Activated CD4-positive, alpha-beta T cell treated with anti-CD3 and anti-CD28 coated beads for 36 hours (primary cell): ENCODE measurements at regions not wholly inside any gene's neighbourhood (a gene's known extent, or its start where the extent isn't known, plus 50 kb on each side); places are given as distances from the start of the nearest gene placed in this dataset.
"Not testable (repeated sequence)": the region's sequence is repeated elsewhere in the genome, so short reads cannot be mapped to it uniquely, and the experiment has no call there.

ENCODE experiments used
- ATAC-seq: fragments of 200-7000 bp; cut with Tn5 transposase; one replicate; pipeline ENCODE4 v1.10.0; 2021; ENCODE audit warnings: mild to moderate bottlenecking, moderate library complexity
- CTCF ChIA-PET: fragments of 350-600 bp; sonication (Branson Sonifier 250); formaldehyde crosslinking; loops from one replicate; lab custom pipeline; 2021; ENCODE audit warnings: antibody characterized with exemption; lab: Charles Lee
- POLR2A ChIA-PET: fragments of 350-600 bp; sonication (Branson Sonifier 250); formaldehyde crosslinking; loops from one replicate; lab custom pipeline; 2021; ENCODE audit warnings: antibody characterized with exemption, inconsistent platforms; lab: Charles Lee
- DNase-seq: peaks from one replicate; pipeline ENCODE4 v3.0.0-alpha.2; 2020
- H3K27ac Mint-ChIP-seq: one replicate; pipeline ENCODE4 v1.8.0; 2021; ENCODE audit warnings: mixed read lengths
- H3K27me3 Mint-ChIP-seq: one replicate; pipeline ENCODE4 v1.8.0; 2021; ENCODE audit warnings: mixed read lengths
- H3K36me3 Mint-ChIP-seq: one replicate; pipeline ENCODE4 v1.8.0; 2021; ENCODE audit warnings: low read depth, mixed read lengths
- H3K4me1 Mint-ChIP-seq: one replicate; pipeline ENCODE4 v1.8.0; 2021; ENCODE audit warnings: mixed read lengths
- H3K4me3 Mint-ChIP-seq: one replicate; pipeline ENCODE4 v1.8.0; 2021; ENCODE audit warnings: mild to moderate bottlenecking, moderate library complexity, mixed read lengths
- H3K9me3 Mint-ChIP-seq: one replicate; pipeline ENCODE4 v1.8.0; 2021; ENCODE audit warnings: low read depth, mixed read lengths
- intact Hi-C, 2 experiments: fragments of 100-400 bp; cut with DNase I in 1 of 2; cut with micrococcal nuclease in 1 of 2; formaldehyde crosslinking; loops; one replicate each; pipeline versions ENCODE4 v1.14.2 to v1.15.1; 2022 to 2024; cut with DNase I, micrococcal nuclease

DNA sequence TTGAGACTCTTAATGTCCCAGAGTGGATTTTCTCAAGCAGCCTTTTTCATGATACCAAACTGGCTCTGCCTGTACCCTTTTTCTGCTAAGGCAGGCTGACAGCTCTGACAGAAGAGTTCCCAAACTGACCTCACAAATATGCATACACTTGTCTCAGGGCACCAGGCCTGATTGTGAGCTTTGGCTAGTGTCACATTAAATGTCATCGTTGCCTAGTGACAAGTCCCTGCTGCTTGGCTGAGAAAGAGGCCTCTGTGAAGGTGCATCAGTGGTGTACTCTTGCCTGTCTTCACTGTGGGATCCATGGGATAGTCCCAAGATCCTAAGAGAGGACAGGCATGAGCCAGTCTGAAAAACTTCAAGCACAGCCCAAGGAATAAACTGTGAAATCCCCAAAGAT lies 68.8 kb downstream of the RBMY1J start:
- H3K4me1 Mint-ChIP-seq, H3K4me3 Mint-ChIP-seq, CTCF ChIA-PET, ATAC-seq, H3K9me3 Mint-ChIP-seq, DNase-seq, H3K27ac Mint-ChIP-seq, H3K36me3 Mint-ChIP-seq, H3K27me3 Mint-ChIP-seq, intact Hi-C loops, POLR2A ChIA-PET: not testable (repeated sequence)

DNA sequence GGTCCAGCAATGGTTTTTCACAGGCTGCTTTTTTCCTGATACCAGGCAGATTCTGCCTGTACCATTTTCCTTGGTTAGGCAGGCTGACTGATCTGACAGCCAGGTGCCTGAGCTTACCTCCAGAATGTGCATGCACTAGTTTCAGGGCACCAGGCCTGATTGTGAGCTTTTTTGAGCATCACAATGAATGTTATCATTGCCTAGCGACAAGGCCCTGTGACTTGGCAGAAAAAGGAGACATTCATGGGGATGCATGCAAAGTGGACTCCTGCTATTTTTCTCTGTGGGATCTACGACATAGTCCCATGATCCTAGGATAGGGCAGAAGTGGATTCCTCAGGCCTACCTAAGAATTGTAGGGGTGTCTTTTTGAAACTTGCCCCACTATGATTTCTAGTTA lies 74.6 kb downstream of the RBMY1J start:
- H3K36me3 Mint-ChIP-seq, H3K4me1 Mint-ChIP-seq, H3K27me3 Mint-ChIP-seq, H3K27ac Mint-ChIP-seq, H3K9me3 Mint-ChIP-seq, ATAC-seq, CTCF ChIA-PET, intact Hi-C loops, POLR2A ChIA-PET, H3K4me3 Mint-ChIP-seq, DNase-seq: not testable (repeated sequence)

GRCh38 chrY:22484465-22484864 lies 81.3 kb downstream of the RBMY1J start:
- CTCF ChIA-PET, H3K4me3 Mint-ChIP-seq, DNase-seq, intact Hi-C loops, H3K9me3 Mint-ChIP-seq, POLR2A ChIA-PET, H3K27ac Mint-ChIP-seq, ATAC-seq, H3K36me3 Mint-ChIP-seq, H3K4me1 Mint-ChIP-seq, H3K27me3 Mint-ChIP-seq: not testable (repeated sequence)

GRCh38 chrY:22488688-22489087 lies 85.5 kb downstream of the RBMY1J start:
- POLR2A ChIA-PET, ATAC-seq, H3K27ac Mint-ChIP-seq, DNase-seq, H3K27me3 Mint-ChIP-seq, H3K9me3 Mint-ChIP-seq, CTCF ChIA-PET, H3K4me3 Mint-ChIP-seq, H3K36me3 Mint-ChIP-seq, H3K4me1 Mint-ChIP-seq, intact Hi-C loops: not testable (repeated sequence)

GRCh38 chrY:22499756-22500155 lies 96.5 kb downstream of the RBMY1J start:
- H3K36me3 Mint-ChIP-seq, DNase-seq, POLR2A ChIA-PET, H3K9me3 Mint-ChIP-seq, H3K27me3 Mint-ChIP-seq, H3K4me3 Mint-ChIP-seq, CTCF ChIA-PET, intact Hi-C loops, H3K4me1 Mint-ChIP-seq, ATAC-seq, H3K27ac Mint-ChIP-seq: not testable (repeated sequence)

- POLR2A ChIA-PET, DNase-seq, ATAC-seq, H3K9me3 Mint-ChIP-seq, H3K4me1 Mint-ChIP-seq, H3K27me3 Mint-ChIP-seq, H3K27ac Mint-ChIP-seq, CTCF ChIA-PET, H3K4me3 Mint-ChIP-seq, intact Hi-C loops, H3K36me3 Mint-ChIP-seq: not testable (repeated sequence)
Measured at GRCh38 chrY:22513719-22514118, 110.5 kb downstream of the RBMY1J start.

- H3K27ac Mint-ChIP-seq, ATAC-seq, H3K36me3 Mint-ChIP-seq, H3K4me1 Mint-ChIP-seq, H3K9me3 Mint-ChIP-seq, intact Hi-C loops, CTCF ChIA-PET, POLR2A ChIA-PET, DNase-seq, H3K4me3 Mint-ChIP-seq, H3K27me3 Mint-ChIP-seq: not testable (repeated sequence)
Measured at GRCh38 chrY:22525841-22526240, 122.6 kb downstream of the RBMY1J start.

DNA sequence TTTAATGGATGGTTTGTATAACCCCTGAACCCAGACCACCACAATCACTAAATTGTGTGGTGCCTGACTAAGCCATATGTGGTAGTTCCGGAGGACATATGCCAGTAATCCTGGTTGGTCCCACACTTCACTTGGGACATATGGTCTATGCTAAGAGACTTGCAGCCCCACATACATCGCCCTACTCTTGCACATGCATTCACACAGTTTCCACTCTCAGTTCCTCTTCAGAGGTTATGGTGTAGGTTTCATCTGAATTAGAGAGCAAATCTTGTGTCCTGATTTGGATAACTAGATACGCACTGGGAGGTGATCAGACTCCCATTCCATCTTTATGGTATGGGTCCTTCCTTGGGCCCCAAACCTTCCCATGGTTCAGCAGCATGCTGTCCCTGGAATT lies 169.8 kb downstream of the RBMY1J start:
- H3K36me3 Mint-ChIP-seq, H3K4me3 Mint-ChIP-seq, POLR2A ChIA-PET, intact Hi-C loops, H3K27me3 Mint-ChIP-seq, ATAC-seq, DNase-seq, H3K4me1 Mint-ChIP-seq, CTCF ChIA-PET, H3K27ac Mint-ChIP-seq, H3K9me3 Mint-ChIP-seq: not testable (repeated sequence)

DNA sequence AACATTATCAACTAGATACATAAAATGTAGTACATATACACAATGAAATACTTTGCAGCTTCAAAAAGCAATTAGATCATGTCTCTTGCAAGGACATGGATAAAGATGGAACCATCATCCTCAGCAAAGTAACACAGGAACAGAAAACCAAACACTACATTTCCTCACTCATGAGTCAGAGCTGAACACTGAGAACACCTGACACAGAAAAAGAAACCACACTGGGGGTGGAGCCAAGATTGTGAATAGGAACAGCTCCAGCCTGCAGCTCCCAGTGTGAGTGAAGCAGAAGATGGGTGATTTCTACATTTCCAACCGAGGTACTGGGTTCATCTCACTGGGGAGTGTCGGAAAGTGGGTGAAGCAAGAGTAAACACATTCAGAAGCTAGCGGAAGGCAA lies 195.6 kb downstream of the RBMY1J start:
- H3K4me1 Mint-ChIP-seq, H3K27ac Mint-ChIP-seq, POLR2A ChIA-PET, intact Hi-C loops, H3K27me3 Mint-ChIP-seq, H3K4me3 Mint-ChIP-seq, DNase-seq, H3K36me3 Mint-ChIP-seq, CTCF ChIA-PET, H3K9me3 Mint-ChIP-seq: not testable (repeated sequence)
- peak; percentile 66 for ATAC-seq

DNA sequence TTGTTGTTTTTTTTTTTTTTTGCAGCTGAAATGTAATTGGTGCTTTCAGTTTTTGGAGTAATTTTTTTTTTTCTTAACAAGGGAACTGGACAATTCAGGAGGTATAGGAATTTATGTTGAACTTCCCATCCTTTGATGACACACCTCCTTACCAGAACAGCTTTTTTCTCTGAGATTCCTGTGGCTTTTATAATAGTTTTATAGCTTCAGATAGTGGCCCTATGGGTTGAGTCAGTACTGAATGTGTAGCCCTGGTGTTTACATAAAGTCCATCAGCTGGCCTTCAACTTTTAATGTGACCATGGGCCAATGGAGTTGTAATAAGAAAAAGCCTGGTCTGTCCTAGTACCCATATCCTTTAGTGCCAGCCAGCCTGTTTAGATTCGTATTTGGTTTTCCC lies 201.8 kb downstream of the RBMY1J start:
- intact Hi-C loops, H3K4me1 Mint-ChIP-seq, CTCF ChIA-PET, H3K27me3 Mint-ChIP-seq, H3K4me3 Mint-ChIP-seq, POLR2A ChIA-PET, ATAC-seq, H3K27ac Mint-ChIP-seq, DNase-seq, H3K36me3 Mint-ChIP-seq, H3K9me3 Mint-ChIP-seq: not testable (repeated sequence)

- ATAC-seq, H3K27ac Mint-ChIP-seq, H3K27me3 Mint-ChIP-seq, intact Hi-C loops, H3K36me3 Mint-ChIP-seq, H3K4me3 Mint-ChIP-seq, H3K9me3 Mint-ChIP-seq, H3K4me1 Mint-ChIP-seq, POLR2A ChIA-PET, DNase-seq, CTCF ChIA-PET: not testable (repeated sequence)
Measured at GRCh38 chrY:22605658-22606057, 202.4 kb downstream of the RBMY1J start.

DNA sequence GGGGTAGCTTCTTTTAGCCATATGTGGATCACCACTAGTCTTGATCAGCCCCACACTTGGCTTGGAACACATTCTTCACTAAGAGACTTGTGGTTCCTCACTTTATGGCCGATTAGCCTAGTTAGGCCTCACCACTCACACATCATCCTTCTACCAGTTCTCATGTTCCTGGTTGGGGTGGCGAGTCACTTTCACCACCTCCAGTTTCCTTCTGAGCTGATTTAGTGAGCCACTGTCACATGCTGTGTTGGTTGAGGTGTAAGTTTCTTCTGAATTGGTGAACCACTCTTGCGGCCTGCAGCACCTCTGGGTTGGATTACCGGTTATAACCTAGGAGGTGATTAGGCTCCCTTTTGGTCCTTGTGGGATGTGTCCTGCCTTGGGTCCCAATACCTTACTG lies 203.7 kb downstream of the RBMY1J start:
- intact Hi-C loops, H3K9me3 Mint-ChIP-seq: not testable (repeated sequence)

GRCh38 chrY:22612772-22613171 lies 209.6 kb downstream of the RBMY1J start:
- POLR2A ChIA-PET, H3K9me3 Mint-ChIP-seq: not testable (repeated sequence)

More for the DNA sequence above, 203.7 kb downstream of the RBMY1J start:
- CTCF ChIA-PET, H3K27me3 Mint-ChIP-seq, H3K36me3 Mint-ChIP-seq, H3K4me3 Mint-ChIP-seq, DNase-seq, H3K27ac Mint-ChIP-seq, POLR2A ChIA-PET, H3K4me1 Mint-ChIP-seq: not testable (repeated sequence)
- peak; percentile 33 for ATAC-seq

More at GRCh38 chrY:22612772-22613171, 209.6 kb downstream of the RBMY1J start:
- ATAC-seq, H3K4me3 Mint-ChIP-seq, H3K4me1 Mint-ChIP-seq, DNase-seq, H3K27ac Mint-ChIP-seq, H3K27me3 Mint-ChIP-seq, intact Hi-C loops, CTCF ChIA-PET, H3K36me3 Mint-ChIP-seq: not testable (repeated sequence)
